Large intestine (tissue), 3 donors: ENCODE measurements at regions not wholly inside any gene's neighbourhood (a gene's known extent, or its start where the extent isn't known, plus 50 kb on each side); places are given as distances from the start of the nearest gene placed in this dataset.

Source experiments
- DNase-seq, 2 donors: peaks; one replicate each; pipeline versions ENCODE4 v3.0.0 to v3.0.0-alpha.2; 2013
- H3K27ac ChIP-seq: one replicate; pipeline ENCODE4 v1.5.1; 2013; ENCODE audit warnings: low read length
- H3K27me3 ChIP-seq: 2 replicates; pipeline ENCODE4 v1.6.1; 2013; ENCODE audit warnings: low read length; ENCODE audit not compliant: control insufficient read depth, insufficient read depth
- H3K36me3 ChIP-seq: 2 replicates; pipeline ENCODE4 v1.6.1; 2013; ENCODE audit warnings: low read length; ENCODE audit not compliant: control insufficient read depth, insufficient read depth
- H3K4me1 ChIP-seq: one replicate; pipeline ENCODE4 v1.6.1; 2013; ENCODE audit warnings: low read length; ENCODE audit not compliant: control insufficient read depth, insufficient read depth
- H3K4me3 ChIP-seq: one replicate; pipeline ENCODE4 v1.5.1; 2013; ENCODE audit warnings: low read length
- H3K9me3 ChIP-seq: one replicate; pipeline ENCODE4 v1.6.1; 2013; ENCODE audit warnings: mild to moderate bottlenecking, low read depth, low read length, moderate library complexity; ENCODE audit not compliant: control insufficient read depth
- WGBS: methylation state at CpG from one replicate; pipeline ENCODE4 v1.1.5; 2013; ENCODE audit warnings: low lambda C conversion rate; ENCODE audit not compliant: insufficient coverage; 5-methylcytosine and 5-hydroxymethylcytosine counted together

- H3K9me3 ChIP-seq: no peaks in the 10 kb centered on the region
- H3K27ac ChIP-seq: no peak overlapping the region
- peaks cover 11% of the 10 kb centered on the region for H3K27me3 ChIP-seq
- no peaks in the 10 kb centered on the region for H3K36me3 ChIP-seq
- no peak overlapping the region for H3K4me3 ChIP-seq
- H3K4me1 ChIP-seq: no peaks in the 10 kb centered on the region
- no peak for DNase-seq
Observed at GRCh38 chr2:70397186-70397585, 95.3 kb upstream of the FAM136A start.

GRCh38 chr2:70396612-70397011 lies 94.7 kb upstream of the FAM136A start:
- no peaks in the 10 kb centered on the region for H3K9me3 ChIP-seq
- no peaks in the 10 kb centered on the region for H3K36me3 ChIP-seq
- WGBS: no CpG with 5 or more reads among the region's 5 CpGs
- no peaks in the 10 kb centered on the region for H3K4me1 ChIP-seq
- H3K27ac ChIP-seq: no peak overlapping the region
- H3K27me3 ChIP-seq: peaks cover 11% of the 10 kb centered on the region
- DNase-seq: no peak
- no peak overlapping the region for H3K4me3 ChIP-seq

- no peak overlapping the region for H3K4me3 ChIP-seq
- H3K27me3 ChIP-seq: peaks cover 11% of the 10 kb centered on the region
- H3K4me1 ChIP-seq: no peaks in the 10 kb centered on the region
- WGBS: no CpG with 5 or more reads among the region's 3 CpGs
- H3K36me3 ChIP-seq: no peaks in the 10 kb centered on the region
- no peaks in the 10 kb centered on the region for H3K9me3 ChIP-seq
- no peak for DNase-seq
- H3K27ac ChIP-seq: no peak overlapping the region
Observed at GRCh38 chr2:70393881-70394280, 92.0 kb upstream of the FAM136A start.

- Histone ChIP-seq H3K36me3 (no peaks in the 10 kb centered on the region), H3K27me3 (no peaks in the 10 kb centered on the region), H3K9me3 (no peaks in the 10 kb centered on the region), H3K4me1 (no peaks in the 10 kb centered on the region), H3K4me3 (no peak overlapping the region), H3K27ac (no peak overlapping the region)
- WGBS: no CpG with 5 or more reads among the region's 1 CpG
- DNase-seq: no peak
Observed at GRCh38 chr2:70391988-70392387, 90.1 kb upstream of the FAM136A start.

- H3K9me3 ChIP-seq: no peaks in the 10 kb centered on the region
- no peaks in the 10 kb centered on the region for H3K27me3 ChIP-seq
- DNase-seq: no peak
- no peak overlapping the region for H3K4me3 ChIP-seq
- no peak overlapping the region for H3K27ac ChIP-seq
- no peaks in the 10 kb centered on the region for H3K36me3 ChIP-seq
- H3K4me1 ChIP-seq: no peaks in the 10 kb centered on the region
Observed at GRCh38 chr2:70391259-70391658, 89.4 kb upstream of the FAM136A start.

GRCh38 chr2:70388813-70389212 lies 86.9 kb upstream of the FAM136A start:
- Histone ChIP-seq H3K27ac (no peak overlapping the region), H3K27me3 (no peaks in the 10 kb centered on the region), H3K4me1 (no peaks in the 10 kb centered on the region), H3K36me3 (no peaks in the 10 kb centered on the region), H3K4me3 (no peak overlapping the region), H3K9me3 (no peaks in the 10 kb centered on the region)
- no peak for DNase-seq
- no CpG with 5 or more reads among the region's 5 CpGs for WGBS

- no peak overlapping the region for H3K4me3 ChIP-seq
- H3K27me3 ChIP-seq: no peaks in the 10 kb centered on the region
- H3K9me3 ChIP-seq: no peaks in the 10 kb centered on the region
- no peak for DNase-seq
- H3K36me3 ChIP-seq: no peaks in the 10 kb centered on the region
- WGBS: no CpG with 5 or more reads among the region's 1 CpG
- no peak overlapping the region for H3K27ac ChIP-seq
- no peaks in the 10 kb centered on the region for H3K4me1 ChIP-seq
Observed at GRCh38 chr2:70388128-70388527, 86.3 kb upstream of the FAM136A start.

GRCh38 chr2:70385966-70386595 lies 84.2 kb upstream of the FAM136A start:
- WGBS: no CpG with 5 or more reads among the region's 11 CpGs
- Histone ChIP-seq H3K27ac (no peak overlapping the region), H3K27me3 (peaks cover 4% of the 10 kb centered on the region), H3K9me3 (no peaks in the 10 kb centered on the region), H3K4me3 (no peak overlapping the region), H3K36me3 (no peaks in the 10 kb centered on the region), H3K4me1 (no peaks in the 10 kb centered on the region)
- no peak for DNase-seq

GRCh38 chr2:70385204-70385603 lies 83.3 kb upstream of the FAM136A start:
- no peaks in the 10 kb centered on the region for H3K9me3 ChIP-seq
- H3K36me3 ChIP-seq: no peaks in the 10 kb centered on the region
- no peak for DNase-seq
- no CpG with 5 or more reads among the region's 2 CpGs for WGBS
- H3K4me3 ChIP-seq: no peak overlapping the region
- H3K27me3 ChIP-seq: peaks cover 4% of the 10 kb centered on the region
- no peaks in the 10 kb centered on the region for H3K4me1 ChIP-seq
- no peak overlapping the region for H3K27ac ChIP-seq

- Histone ChIP-seq H3K4me1 (no peaks in the 10 kb centered on the region), H3K36me3 (no peaks in the 10 kb centered on the region), H3K27ac (no peak overlapping the region), H3K4me3 (no peak overlapping the region), H3K27me3 (peaks cover 6% of the 10 kb centered on the region), H3K9me3 (no peaks in the 10 kb centered on the region)
- 67% methylated on average over 1 of the region's 6 CpGs for WGBS
- DNase-seq: no peak
Observed at GRCh38 chr2:70381821-70382220, 80.0 kb upstream of the FAM136A start.

GRCh38 chr2:70381235-70381634 lies 79.4 kb upstream of the FAM136A start:
- H3K27ac ChIP-seq: no peak overlapping the region
- no peaks in the 10 kb centered on the region for H3K4me1 ChIP-seq
- peaks cover 6% of the 10 kb centered on the region for H3K27me3 ChIP-seq
- no peak overlapping the region for H3K4me3 ChIP-seq
- no peaks in the 10 kb centered on the region for H3K36me3 ChIP-seq
- no CpG with 5 or more reads among the region's 1 CpG for WGBS
- H3K9me3 ChIP-seq: no peaks in the 10 kb centered on the region
- DNase-seq: no peak
